ENCODE measurements at regions not wholly inside any gene's neighbourhood (a gene's known extent, or its start where the extent isn't known, plus 50 kb on each side); places are given as distances from the start of the nearest gene placed in this dataset.

DNA sequence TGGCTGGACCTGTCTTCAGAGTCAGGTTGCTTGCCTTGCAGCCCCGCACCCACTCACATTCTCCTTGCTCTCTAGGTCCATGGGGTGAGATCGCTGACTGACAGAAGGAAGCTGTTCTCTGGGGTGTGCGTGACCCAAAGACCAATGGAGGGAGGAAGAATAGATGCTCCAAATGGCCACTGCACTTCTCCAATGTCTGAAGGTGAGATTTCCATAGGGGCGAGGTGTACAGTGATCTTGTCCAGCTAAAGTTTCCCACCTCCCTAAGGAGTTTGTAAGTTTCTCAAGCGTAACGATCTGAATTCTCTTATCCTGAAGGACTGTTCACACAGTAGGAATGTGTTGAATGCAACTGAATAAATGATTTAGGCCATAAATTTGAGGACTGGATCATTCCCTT is 211.9 kb upstream of the IRF2BP2 start:
- Histone ChIP-seq H4K20me1 (ENCODE audit: insufficient read depth) (no peaks in the 10 kb centered on the region), H3K27me3 (ENCODE audit: insufficient read depth, low read length) (peaks cover 5% of the 10 kb centered on the region; the same call in 1 of the 2 replicates), H3K9ac (ENCODE audit: low read length) (no peak overlapping the region), H3K27ac (ENCODE audit: low read depth, low read length) (no peak overlapping the region), H3K4me1 (ENCODE audit: control insufficient read depth in 1 of 2, insufficient read depth in 2 of 2, low read length in 2 of 2) (no peaks in the 10 kb centered on the region), H3K4me2 (ENCODE audit: low read length) (no peak overlapping the region), H2AFZ (ENCODE audit: low read depth, low read length, poor library complexity, severe bottlenecking) (no peak overlapping the region), H3K36me3 (ENCODE audit: control insufficient read depth in 1 of 2, insufficient read depth in 2 of 2, low read length in 2 of 2) (no peaks in the 10 kb centered on the region), H3K79me2 (ENCODE audit: insufficient read depth, low read length) (no peaks in the 10 kb centered on the region), H3K4me3 (replicated peaks in 1 of 2; ENCODE audit: low read depth in 1 of 2, low read length in 2 of 2) (no peak overlapping the region), H3K9me3 (ENCODE audit: control insufficient read depth in 1 of 2, insufficient read depth in 1 of 2, low read depth in 1 of 2, low read length in 2 of 2) (no peaks in the 10 kb centered on the region), H3K9me2 (ENCODE audit: insufficient read depth) (no peaks in the 10 kb centered on the region)
- no TSS peak for BruUV-seq (replicated peaks)
- POLR2A ChIA-PET, result no interaction called here
- intact Hi-C loops (cut with micrococcal nuclease), result no loop called here
- no peak for DNase-seq (ENCODE audit: low read depth, low spot score)
- CTCF ChIA-PET, result no interaction called here
- TF ChIP-seq, protein P1, sequence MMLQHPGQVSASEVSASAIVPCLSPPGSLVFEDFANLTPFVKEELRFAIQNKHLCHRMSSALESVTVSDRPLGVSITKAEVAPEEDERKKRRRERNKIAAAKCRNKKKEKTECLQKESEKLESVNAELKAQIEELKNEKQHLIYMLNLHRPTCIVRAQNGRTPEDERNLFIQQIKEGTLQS (IDR thresholded peaks at IDR 0.05), result no peak
- TF ChIP-seq ELF1 (IDR thresholded peaks at IDR 0.05; ENCODE audit: borderline replicate concordance, low read depth) (no peak), EZH2 (IDR thresholded peaks at IDR 0.05) (no peak)
- no peak for ATAC-seq
- RAD21 ChIA-PET (ENCODE audit: low non-redundant PET in 1 of 2, low total read pairs in 2 of 2, uncharacterized antibody in 2 of 2, unreplicated experiment in 2 of 2), result no interaction called here

DNA sequence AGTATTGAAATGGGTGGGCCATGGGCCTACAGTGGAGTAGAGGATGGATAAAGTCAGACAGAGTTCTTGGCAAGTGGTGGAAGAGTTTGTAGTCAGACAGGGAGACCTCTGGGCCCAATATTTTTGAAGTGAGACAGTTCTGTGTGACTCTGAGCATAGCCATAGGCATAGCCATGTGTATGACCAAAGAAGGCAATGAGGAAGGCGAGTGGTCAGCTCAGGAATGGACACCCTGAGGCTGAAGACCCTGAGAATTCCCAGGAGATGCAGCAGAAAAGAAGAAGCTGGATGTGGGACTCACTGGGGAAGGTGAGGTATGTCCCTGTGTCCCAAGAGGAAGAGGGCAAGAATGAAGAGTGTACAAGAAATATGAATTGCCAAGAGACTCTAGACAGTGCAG is 210.6 kb upstream of the IRF2BP2 start:
- POLR2A ChIA-PET, result no interaction called here

More for the DNA sequence above, 210.6 kb upstream of the IRF2BP2 start:
- ATAC-seq (no peak), DNase-seq (ENCODE audit: low read depth, low spot score) (no peak)
- no peak overlapping the region for H3K27ac ChIP-seq (ENCODE audit: low read depth, low read length)
- H4K20me1 ChIP-seq (ENCODE audit: insufficient read depth), result no peaks in the 10 kb centered on the region
- TF ChIP-seq, protein P1 (IDR thresholded peaks at IDR 0.05), result no peak
- no peak for TF ChIP-seq EGR1 (IDR thresholded peaks at IDR 0.05; ENCODE audit: low read depth)
- TF ChIP-seq POLR2A (IDR thresholded peaks at IDR 0.05; ENCODE audit: borderline replicate concordance, extremely low read depth, insufficient read depth, insufficient read length), result no peak
- no peak for TF ChIP-seq SP1 (IDR thresholded peaks at IDR 0.05; ENCODE audit: low read depth)
- TF ChIP-seq, protein P2, sequence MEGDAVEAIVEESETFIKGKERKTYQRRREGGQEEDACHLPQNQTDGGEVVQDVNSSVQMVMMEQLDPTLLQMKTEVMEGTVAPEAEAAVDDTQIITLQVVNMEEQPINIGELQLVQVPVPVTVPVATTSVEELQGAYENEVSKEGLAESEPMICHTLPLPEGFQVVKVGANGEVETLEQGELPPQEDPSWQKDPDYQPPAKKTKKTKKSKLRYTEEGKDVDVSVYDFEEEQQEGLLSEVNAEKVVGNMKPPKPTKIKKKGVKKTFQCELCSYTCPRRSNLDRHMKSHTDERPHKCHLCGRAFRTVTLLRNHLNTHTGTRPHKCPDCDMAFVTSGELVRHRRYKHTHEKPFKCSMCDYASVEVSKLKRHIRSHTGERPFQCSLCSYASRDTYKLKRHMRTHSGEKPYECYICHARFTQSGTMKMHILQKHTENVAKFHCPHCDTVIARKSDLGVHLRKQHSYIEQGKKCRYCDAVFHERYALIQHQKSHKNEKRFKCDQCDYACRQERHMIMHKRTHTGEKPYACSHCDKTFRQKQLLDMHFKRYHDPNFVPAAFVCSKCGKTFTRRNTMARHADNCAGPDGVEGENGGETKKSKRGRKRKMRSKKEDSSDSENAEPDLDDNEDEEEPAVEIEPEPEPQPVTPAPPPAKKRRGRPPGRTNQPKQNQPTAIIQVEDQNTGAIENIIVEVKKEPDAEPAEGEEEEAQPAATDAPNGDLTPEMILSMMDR (IDR thresholded peaks at IDR 0.05 in 2 of 3, conservative IDR thresholded peaks at IDR 0.05 in 1 of 3; ENCODE audit: borderline replicate concordance in 1 of 3, insufficient read depth in 1 of 3, low read depth in 2 of 3, low read length in 2 of 3), result no peak
- no peak for TF ChIP-seq TCF7L2 (IDR thresholded peaks at IDR 0.05; ENCODE audit: borderline replicate concordance, extremely low read depth, insufficient read depth, insufficient read length)
- no peak for TF ChIP-seq CBX3 (IDR thresholded peaks at IDR 0.05; ENCODE audit: low read depth)
- TF ChIP-seq ZNF274 (IDR thresholded peaks at IDR 0.05; ENCODE audit: low read depth, low read length), result no peak
- no peak for TF ChIP-seq FOSL1 (IDR thresholded peaks at IDR 0.05; ENCODE audit: low read depth)
- TF ChIP-seq, protein P3, sequence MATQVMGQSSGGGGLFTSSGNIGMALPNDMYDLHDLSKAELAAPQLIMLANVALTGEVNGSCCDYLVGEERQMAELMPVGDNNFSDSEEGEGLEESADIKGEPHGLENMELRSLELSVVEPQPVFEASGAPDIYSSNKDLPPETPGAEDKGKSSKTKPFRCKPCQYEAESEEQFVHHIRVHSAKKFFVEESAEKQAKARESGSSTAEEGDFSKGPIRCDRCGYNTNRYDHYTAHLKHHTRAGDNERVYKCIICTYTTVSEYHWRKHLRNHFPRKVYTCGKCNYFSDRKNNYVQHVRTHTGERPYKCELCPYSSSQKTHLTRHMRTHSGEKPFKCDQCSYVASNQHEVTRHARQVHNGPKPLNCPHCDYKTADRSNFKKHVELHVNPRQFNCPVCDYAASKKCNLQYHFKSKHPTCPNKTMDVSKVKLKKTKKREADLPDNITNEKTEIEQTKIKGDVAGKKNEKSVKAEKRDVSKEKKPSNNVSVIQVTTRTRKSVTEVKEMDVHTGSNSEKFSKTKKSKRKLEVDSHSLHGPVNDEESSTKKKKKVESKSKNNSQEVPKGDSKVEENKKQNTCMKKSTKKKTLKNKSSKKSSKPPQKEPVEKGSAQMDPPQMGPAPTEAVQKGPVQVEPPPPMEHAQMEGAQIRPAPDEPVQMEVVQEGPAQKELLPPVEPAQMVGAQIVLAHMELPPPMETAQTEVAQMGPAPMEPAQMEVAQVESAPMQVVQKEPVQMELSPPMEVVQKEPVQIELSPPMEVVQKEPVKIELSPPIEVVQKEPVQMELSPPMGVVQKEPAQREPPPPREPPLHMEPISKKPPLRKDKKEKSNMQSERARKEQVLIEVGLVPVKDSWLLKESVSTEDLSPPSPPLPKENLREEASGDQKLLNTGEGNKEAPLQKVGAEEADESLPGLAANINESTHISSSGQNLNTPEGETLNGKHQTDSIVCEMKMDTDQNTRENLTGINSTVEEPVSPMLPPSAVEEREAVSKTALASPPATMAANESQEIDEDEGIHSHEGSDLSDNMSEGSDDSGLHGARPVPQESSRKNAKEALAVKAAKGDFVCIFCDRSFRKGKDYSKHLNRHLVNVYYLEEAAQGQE (IDR thresholded peaks at IDR 0.05; ENCODE audit: low read depth), result no peak
- no peak for TF ChIP-seq ZFX (IDR thresholded peaks at IDR 0.05)
- TF ChIP-seq, protein P4, sequence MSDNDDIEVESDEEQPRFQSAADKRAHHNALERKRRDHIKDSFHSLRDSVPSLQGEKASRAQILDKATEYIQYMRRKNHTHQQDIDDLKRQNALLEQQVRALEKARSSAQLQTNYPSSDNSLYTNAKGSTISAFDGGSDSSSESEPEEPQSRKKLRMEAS (IDR thresholded peaks at IDR 0.05), result no peak
- no peak for TF ChIP-seq ELF1 (IDR thresholded peaks at IDR 0.05; ENCODE audit: borderline replicate concordance, low read depth)
- no peak for TF ChIP-seq JUND (IDR thresholded peaks at IDR 0.05)
- no peak for TF ChIP-seq RAD21 (IDR thresholded peaks at IDR 0.05; ENCODE audit: low read depth)
- no peak for TF ChIP-seq EZH2phosphoT487 (IDR thresholded peaks at IDR 0.05; ENCODE audit: borderline replicate concordance)
- no peak overlapping the region for H3K4me3 ChIP-seq (replicated peaks in 1 of 2; ENCODE audit: low read depth in 1 of 2, low read length in 2 of 2)
- H3K27me3 ChIP-seq (ENCODE audit: insufficient read depth, low read length), result no peaks in the 10 kb centered on the region
- RAD21 ChIA-PET (ENCODE audit: low non-redundant PET in 1 of 2, low total read pairs in 2 of 2, uncharacterized antibody in 2 of 2, unreplicated experiment in 2 of 2), result no interaction called here
- H3K9me2 ChIP-seq (ENCODE audit: insufficient read depth), result no peaks in the 10 kb centered on the region
- H3K9ac ChIP-seq (ENCODE audit: low read length), result no peak overlapping the region
- H3K36me3 ChIP-seq (ENCODE audit: control insufficient read depth in 1 of 2, insufficient read depth in 2 of 2, low read length in 2 of 2), result no peaks in the 10 kb centered on the region
- no peak overlapping the region for H2AFZ ChIP-seq (ENCODE audit: low read depth, low read length, poor library complexity, severe bottlenecking)
- no peaks in the 10 kb centered on the region for H3K4me1 ChIP-seq (ENCODE audit: control insufficient read depth in 1 of 2, insufficient read depth in 2 of 2, low read length in 2 of 2)
- H3K9me3 ChIP-seq (ENCODE audit: control insufficient read depth in 1 of 2, insufficient read depth in 1 of 2, low read depth in 1 of 2, low read length in 2 of 2), result no peaks in the 10 kb centered on the region
- intact Hi-C loops (cut with micrococcal nuclease), result no loop called here
- CTCF ChIA-PET, result no interaction called here
- BruUV-seq (replicated peaks), result no TSS peak
- no peak overlapping the region for H3K4me2 ChIP-seq (ENCODE audit: low read length)
- no peaks in the 10 kb centered on the region for H3K79me2 ChIP-seq (ENCODE audit: insufficient read depth, low read length)
